ENCODE measurements at regions not wholly inside any gene's neighbourhood (a gene's known extent, or its start where the extent isn't known, plus 50 kb on each side); places are given as distances from the start of the nearest gene placed in this dataset.

DNA sequence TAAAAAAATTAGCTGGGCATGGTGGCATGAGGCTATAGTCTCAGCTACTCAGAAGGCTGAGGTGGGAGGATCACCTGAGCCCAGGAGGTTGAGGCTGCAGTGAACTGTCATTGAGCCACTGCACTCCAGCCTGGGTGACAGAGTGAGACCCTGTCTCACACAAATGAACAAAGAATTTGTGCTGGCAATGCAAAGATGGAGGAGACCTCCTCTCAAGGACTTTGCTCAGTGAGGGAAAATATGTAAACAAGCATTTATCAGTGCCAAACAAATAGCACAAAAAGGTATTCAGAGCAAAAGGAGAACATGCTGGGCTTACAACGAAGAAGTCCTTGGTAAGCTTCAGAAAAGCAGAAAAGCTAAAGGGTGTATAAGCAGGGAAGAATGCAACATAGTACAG, 113.1 kb upstream of the UMPS start:
- Histone ChIP-seq H3K9me3 (ENCODE audit: control insufficient read depth in 2 of 3, insufficient read depth in 1 of 3, low read length in 3 of 3) (no peaks in the 10 kb centered on the region), H3K27ac (ENCODE audit: low read depth in 2 of 2, low read length in 2 of 2) (no peak overlapping the region), H3K4me1 (ENCODE audit: control insufficient read depth in 2 of 3, insufficient read depth in 2 of 3, low read depth in 1 of 3, low read length in 3 of 3) (peaks cover 0 to 4% (median 0%) of the 10 kb centered on the region in 3 donors), H3K4me3 (ENCODE audit: low read length in 3 of 3) (no peak overlapping the region), H3K27me3 (ENCODE audit: control insufficient read depth, insufficient read depth, low read length) (no peaks in the 10 kb centered on the region), H3K36me3 (ENCODE audit: control insufficient read depth in 2 of 3, insufficient read depth in 3 of 3, low read length in 3 of 3) (no peaks in the 10 kb centered on the region), H3K9ac (ENCODE audit: low read length in 3 of 3) (no peak overlapping the region)
- DNase-seq (no peak), FAIRE-seq (no peak)
- TF ChIP-seq, protein P1, sequence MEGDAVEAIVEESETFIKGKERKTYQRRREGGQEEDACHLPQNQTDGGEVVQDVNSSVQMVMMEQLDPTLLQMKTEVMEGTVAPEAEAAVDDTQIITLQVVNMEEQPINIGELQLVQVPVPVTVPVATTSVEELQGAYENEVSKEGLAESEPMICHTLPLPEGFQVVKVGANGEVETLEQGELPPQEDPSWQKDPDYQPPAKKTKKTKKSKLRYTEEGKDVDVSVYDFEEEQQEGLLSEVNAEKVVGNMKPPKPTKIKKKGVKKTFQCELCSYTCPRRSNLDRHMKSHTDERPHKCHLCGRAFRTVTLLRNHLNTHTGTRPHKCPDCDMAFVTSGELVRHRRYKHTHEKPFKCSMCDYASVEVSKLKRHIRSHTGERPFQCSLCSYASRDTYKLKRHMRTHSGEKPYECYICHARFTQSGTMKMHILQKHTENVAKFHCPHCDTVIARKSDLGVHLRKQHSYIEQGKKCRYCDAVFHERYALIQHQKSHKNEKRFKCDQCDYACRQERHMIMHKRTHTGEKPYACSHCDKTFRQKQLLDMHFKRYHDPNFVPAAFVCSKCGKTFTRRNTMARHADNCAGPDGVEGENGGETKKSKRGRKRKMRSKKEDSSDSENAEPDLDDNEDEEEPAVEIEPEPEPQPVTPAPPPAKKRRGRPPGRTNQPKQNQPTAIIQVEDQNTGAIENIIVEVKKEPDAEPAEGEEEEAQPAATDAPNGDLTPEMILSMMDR (IDR thresholded peaks at IDR 0.05; ENCODE audit: borderline replicate concordance, extremely low read depth, insufficient read depth), result no peak
- intact Hi-C loops (cut with DNase I), result no loop called here

DNA sequence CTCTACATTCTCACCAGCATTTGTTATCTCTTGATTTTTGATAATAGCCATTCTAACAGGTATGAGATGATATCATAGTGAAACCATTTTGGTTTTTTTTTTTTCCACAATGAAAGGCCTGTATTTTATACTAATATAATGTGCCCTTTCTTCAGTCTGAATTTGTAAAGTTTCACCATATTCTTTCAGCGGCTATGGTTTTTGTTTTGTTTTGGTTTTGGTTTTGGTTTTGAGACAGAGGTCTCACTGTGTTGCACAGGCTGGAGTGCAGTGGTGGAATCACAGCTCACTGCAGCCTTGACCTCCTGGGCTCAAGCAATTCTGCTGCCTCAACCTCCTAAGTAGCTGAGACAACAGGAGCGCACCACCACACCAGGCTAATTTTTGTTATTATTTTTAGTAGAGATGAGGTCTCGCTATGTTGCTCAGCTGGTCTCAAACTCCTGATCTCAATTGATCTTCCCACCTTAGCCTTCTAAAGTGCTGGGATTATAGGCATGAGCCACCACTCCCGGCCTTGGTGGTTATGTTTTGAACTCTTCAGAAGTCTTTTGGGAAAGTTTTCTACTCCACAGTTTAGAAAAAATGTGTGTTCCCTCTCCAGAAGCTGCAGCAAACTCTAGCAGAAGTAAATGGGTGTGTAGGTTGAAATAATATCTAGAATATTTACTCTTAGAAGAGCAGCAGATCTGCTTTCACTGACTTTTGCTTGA, 110.2 kb upstream of the UMPS start:
- Histone ChIP-seq H3K4me3 (ENCODE audit: low read length in 3 of 3) (no peak overlapping the region), H3K36me3 (ENCODE audit: control insufficient read depth in 2 of 3, insufficient read depth in 3 of 3, low read length in 3 of 3) (no peaks in the 10 kb centered on the region), H3K9ac (ENCODE audit: low read length in 3 of 3) (no peak overlapping the region), H3K27me3 (ENCODE audit: control insufficient read depth, insufficient read depth, low read length) (no peaks in the 10 kb centered on the region), H3K4me1 (ENCODE audit: control insufficient read depth in 2 of 3, insufficient read depth in 2 of 3, low read depth in 1 of 3, low read length in 3 of 3) (peaks cover 0 to 4% (median 0%) of the 10 kb centered on the region in 3 donors), H3K27ac (ENCODE audit: low read depth in 2 of 2, low read length in 2 of 2) (no peak overlapping the region), H3K9me3 (ENCODE audit: control insufficient read depth in 2 of 3, insufficient read depth in 1 of 3, low read length in 3 of 3) (no peaks in the 10 kb centered on the region)
- intact Hi-C loops (cut with DNase I), result no loop called here
- DNase-seq (no peak), FAIRE-seq (no peak)
- TF ChIP-seq, protein P1 (IDR thresholded peaks at IDR 0.05; ENCODE audit: borderline replicate concordance, extremely low read depth, insufficient read depth), result no peak

DNA sequence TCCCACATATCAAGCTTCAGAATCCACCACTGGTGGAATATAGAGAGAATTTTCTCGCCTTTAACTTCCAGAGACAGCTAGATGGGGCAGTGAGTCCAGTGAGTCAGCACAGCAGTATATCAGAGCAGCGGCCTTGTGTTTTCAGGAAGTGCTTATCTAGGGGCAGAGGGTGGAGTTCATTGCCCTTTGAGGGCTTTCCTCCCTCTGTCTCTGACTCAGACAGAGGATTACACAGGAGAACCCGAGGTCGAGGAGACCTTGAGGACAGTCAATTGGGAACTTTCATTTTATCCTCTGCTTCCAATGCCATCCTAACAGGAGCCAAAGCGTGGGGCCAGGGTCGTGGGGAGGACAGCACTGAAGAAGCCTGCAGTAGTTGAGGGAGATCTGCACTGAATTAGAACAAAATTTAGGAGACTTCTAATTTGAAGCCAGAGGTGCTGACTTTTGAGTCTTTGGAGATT, 109.6 kb upstream of the UMPS start:
- peak; percentile 49 for FAIRE-seq
- H3K4me1 ChIP-seq (ENCODE audit: control insufficient read depth in 2 of 3, insufficient read depth in 2 of 3, low read depth in 1 of 3, low read length in 3 of 3), result peaks cover 0 to 4% (median 0%) of the 10 kb centered on the region in 3 donors
- H3K4me3 ChIP-seq (ENCODE audit: low read length in 3 of 3), result no peak overlapping the region
- H3K27ac ChIP-seq (ENCODE audit: low read depth in 2 of 2, low read length in 2 of 2), result no peak overlapping the region
- no peaks in the 10 kb centered on the region for H3K9me3 ChIP-seq (ENCODE audit: control insufficient read depth in 2 of 3, insufficient read depth in 1 of 3, low read length in 3 of 3)
- no peaks in the 10 kb centered on the region for H3K36me3 ChIP-seq (ENCODE audit: control insufficient read depth in 2 of 3, insufficient read depth in 3 of 3, low read length in 3 of 3)
- intact Hi-C loops (cut with DNase I), result no loop called here
- peak in 1 of 5 donors; percentile 9 for DNase-seq
- no peak overlapping the region for H3K9ac ChIP-seq (ENCODE audit: low read length in 3 of 3)
- TF ChIP-seq, protein P1 (IDR thresholded peaks at IDR 0.05; ENCODE audit: borderline replicate concordance, extremely low read depth, insufficient read depth), result peak; percentile 22
- no peaks in the 10 kb centered on the region for H3K27me3 ChIP-seq (ENCODE audit: control insufficient read depth, insufficient read depth, low read length)
